Activated naive CD4-positive, alpha-beta T cell treated with anti-CD3 and anti-CD28 coated beads, Interleukin-2, amount 50 U/mL, for 24 hours (primary cell): ENCODE measurements at regions not wholly inside any gene's neighbourhood (a gene's known extent, or its start where the extent isn't known, plus 50 kb on each side); places are given as distances from the start of the nearest gene placed in this dataset.

ENCODE experiments used
- H3K27ac Mint-ChIP-seq: one replicate; pipeline ENCODE4 v1.8.0; 2021; ENCODE audit warnings: mild to moderate bottlenecking, mixed read lengths
- H3K27me3 Mint-ChIP-seq: one replicate; pipeline ENCODE4 v1.8.0; 2021; ENCODE audit warnings: mixed read lengths
- H3K36me3 Mint-ChIP-seq: one replicate; pipeline ENCODE4 v1.8.0; 2021; ENCODE audit warnings: mixed read lengths
- H3K4me1 Mint-ChIP-seq: one replicate; pipeline ENCODE4 v1.8.0; 2021; ENCODE audit warnings: mixed read lengths
- H3K4me3 Mint-ChIP-seq: one replicate; pipeline ENCODE4 v1.8.0; 2021; ENCODE audit warnings: mild to moderate bottlenecking, mixed read lengths
- H3K9me3 Mint-ChIP-seq: one replicate; pipeline ENCODE4 v1.8.0; 2021; ENCODE audit warnings: mixed read lengths

- Mint-ChIP-seq H3K36me3 (no peaks in the 10 kb centered on the region), H3K9me3 (no peaks in the 10 kb centered on the region), H3K27me3 (no peaks in the 10 kb centered on the region), H3K4me1 (no peaks in the 10 kb centered on the region), H3K27ac (no peak overlapping the region), H3K4me3 (no peak overlapping the region)
These were observed 582.1 kb upstream of the TENM3 start for GRCh38 chr4:181661090-181661489.

GRCh38 chr4:181661923-181662322 lies 581.3 kb upstream of the TENM3 start:
- Mint-ChIP-seq H3K4me3 (no peak overlapping the region), H3K27me3 (no peaks in the 10 kb centered on the region), H3K36me3 (no peaks in the 10 kb centered on the region), H3K27ac (no peak overlapping the region), H3K4me1 (no peaks in the 10 kb centered on the region), H3K9me3 (no peaks in the 10 kb centered on the region)

GRCh38 chr4:181662383-181662782 lies 580.8 kb upstream of the TENM3 start:
- H3K4me1 Mint-ChIP-seq: no peaks in the 10 kb centered on the region
- no peaks in the 10 kb centered on the region for H3K36me3 Mint-ChIP-seq
- H3K27me3 Mint-ChIP-seq: no peaks in the 10 kb centered on the region
- H3K9me3 Mint-ChIP-seq: no peaks in the 10 kb centered on the region
- H3K4me3 Mint-ChIP-seq: no peak overlapping the region
- no peak overlapping the region for H3K27ac Mint-ChIP-seq

- no peak overlapping the region for H3K27ac Mint-ChIP-seq
- peaks cover 5% of the 10 kb centered on the region for H3K9me3 Mint-ChIP-seq
- no peaks in the 10 kb centered on the region for H3K4me1 Mint-ChIP-seq
- H3K4me3 Mint-ChIP-seq: no peak overlapping the region
- no peaks in the 10 kb centered on the region for H3K27me3 Mint-ChIP-seq
- no peaks in the 10 kb centered on the region for H3K36me3 Mint-ChIP-seq
These were observed 572.7 kb upstream of the TENM3 start for GRCh38 chr4:181670506-181670905.

- Mint-ChIP-seq H3K27me3 (no peaks in the 10 kb centered on the region), H3K4me1 (no peaks in the 10 kb centered on the region), H3K27ac (no peak overlapping the region), H3K9me3 (peaks cover 5% of the 10 kb centered on the region), H3K36me3 (no peaks in the 10 kb centered on the region), H3K4me3 (no peak overlapping the region)
These were observed 571.5 kb upstream of the TENM3 start for GRCh38 chr4:181671672-181672071.

- peaks cover 10% of the 10 kb centered on the region for H3K9me3 Mint-ChIP-seq
- H3K4me3 Mint-ChIP-seq: no peak overlapping the region
- no peak overlapping the region for H3K27ac Mint-ChIP-seq
- no peaks in the 10 kb centered on the region for H3K4me1 Mint-ChIP-seq
- H3K36me3 Mint-ChIP-seq: no peaks in the 10 kb centered on the region
- no peaks in the 10 kb centered on the region for H3K27me3 Mint-ChIP-seq
These were observed 570.5 kb upstream of the TENM3 start for GRCh38 chr4:181672751-181673150.

- Mint-ChIP-seq H3K9me3 (peaks cover 5% of the 10 kb centered on the region), H3K4me1 (no peaks in the 10 kb centered on the region), H3K27ac (no peak overlapping the region), H3K36me3 (no peaks in the 10 kb centered on the region), H3K27me3 (no peaks in the 10 kb centered on the region), H3K4me3 (no peak overlapping the region)
These were observed 568.8 kb upstream of the TENM3 start for GRCh38 chr4:181674315-181674875.

GRCh38 chr4:181676546-181676945 lies 566.7 kb upstream of the TENM3 start:
- no peaks in the 10 kb centered on the region for H3K27me3 Mint-ChIP-seq
- no peaks in the 10 kb centered on the region for H3K36me3 Mint-ChIP-seq
- H3K4me3 Mint-ChIP-seq: no peak overlapping the region
- H3K4me1 Mint-ChIP-seq: no peaks in the 10 kb centered on the region
- H3K27ac Mint-ChIP-seq: no peak overlapping the region
- H3K9me3 Mint-ChIP-seq: peaks cover 5% of the 10 kb centered on the region

- Mint-ChIP-seq H3K27me3 (no peaks in the 10 kb centered on the region), H3K9me3 (peaks cover 6% of the 10 kb centered on the region), H3K4me3 (no peak overlapping the region), H3K27ac (no peak overlapping the region), H3K36me3 (no peaks in the 10 kb centered on the region), H3K4me1 (no peaks in the 10 kb centered on the region)
These were observed 566.0 kb upstream of the TENM3 start for GRCh38 chr4:181677201-181677600.

- Mint-ChIP-seq H3K4me1 (no peaks in the 10 kb centered on the region), H3K4me3 (no peak overlapping the region), H3K27me3 (no peaks in the 10 kb centered on the region), H3K9me3 (peaks cover 10% of the 10 kb centered on the region), H3K27ac (no peak overlapping the region), H3K36me3 (no peaks in the 10 kb centered on the region)
These were observed 565.6 kb upstream of the TENM3 start for GRCh38 chr4:181677621-181678020.

GRCh38 chr4:181679754-181680153 lies 563.4 kb upstream of the TENM3 start:
- Mint-ChIP-seq H3K27me3 (no peaks in the 10 kb centered on the region), H3K4me1 (no peaks in the 10 kb centered on the region), H3K9me3 (peaks cover 10% of the 10 kb centered on the region), H3K4me3 (no peak overlapping the region), H3K36me3 (no peaks in the 10 kb centered on the region), H3K27ac (no peak overlapping the region)

GRCh38 chr4:181682367-181683047 lies 560.7 kb upstream of the TENM3 start:
- Mint-ChIP-seq H3K36me3 (no peaks in the 10 kb centered on the region), H3K27ac (no peak overlapping the region), H3K4me3 (no peak overlapping the region), H3K9me3 (peaks cover 5% of the 10 kb centered on the region), H3K27me3 (no peaks in the 10 kb centered on the region), H3K4me1 (no peaks in the 10 kb centered on the region)

GRCh38 chr4:181684310-181684709 lies 558.9 kb upstream of the TENM3 start:
- Mint-ChIP-seq H3K9me3 (peaks cover 5% of the 10 kb centered on the region), H3K27me3 (no peaks in the 10 kb centered on the region), H3K4me1 (no peaks in the 10 kb centered on the region), H3K27ac (no peak overlapping the region), H3K4me3 (no peak overlapping the region), H3K36me3 (no peaks in the 10 kb centered on the region)

- Mint-ChIP-seq H3K4me1 (no peaks in the 10 kb centered on the region), H3K4me3 (no peak overlapping the region), H3K27ac (no peak overlapping the region), H3K9me3 (peaks cover 5% of the 10 kb centered on the region), H3K27me3 (no peaks in the 10 kb centered on the region), H3K36me3 (no peaks in the 10 kb centered on the region)
These were observed 557.7 kb upstream of the TENM3 start for GRCh38 chr4:181685461-181685860.

- Mint-ChIP-seq H3K27me3 (no peaks in the 10 kb centered on the region), H3K36me3 (no peaks in the 10 kb centered on the region), H3K4me1 (no peaks in the 10 kb centered on the region), H3K27ac (no peak overlapping the region), H3K9me3 (peaks cover 5% of the 10 kb centered on the region), H3K4me3 (no peak overlapping the region)
These were observed 557.3 kb upstream of the TENM3 start for GRCh38 chr4:181685911-181686310.

- Mint-ChIP-seq H3K4me3 (no peak overlapping the region), H3K4me1 (no peaks in the 10 kb centered on the region), H3K9me3 (peaks cover 5% of the 10 kb centered on the region), H3K27me3 (no peaks in the 10 kb centered on the region), H3K36me3 (no peaks in the 10 kb centered on the region), H3K27ac (no peak overlapping the region)
These were observed 556.1 kb upstream of the TENM3 start for GRCh38 chr4:181687116-181687515.

GRCh38 chr4:181688432-181688831 lies 554.8 kb upstream of the TENM3 start:
- Mint-ChIP-seq H3K9me3 (no peaks in the 10 kb centered on the region), H3K27ac (no peak overlapping the region), H3K36me3 (no peaks in the 10 kb centered on the region), H3K4me1 (no peaks in the 10 kb centered on the region), H3K4me3 (no peak overlapping the region), H3K27me3 (no peaks in the 10 kb centered on the region)
